GM12878 (cell line): ENCODE measurements at regions not wholly inside any gene's neighbourhood (a gene's known extent, or its start where the extent isn't known, plus 50 kb on each side); places are given as distances from the start of the nearest gene placed in this dataset.
"Not testable (repeated sequence)": the region's sequence is repeated elsewhere in the genome, so short reads cannot be mapped to it uniquely, and the experiment has no call there.

Experiments used
- ATAC-seq: fragments of 200-7000 bp; cut with Tn5 transposase; 3 replicates; pipeline ENCODE4 v1.9.1; 2020; ENCODE audit warnings: mild to moderate bottlenecking, moderate library complexity
- BruUV-seq: library from RNA; stranded (reverse); fragments of 400-500 nt; replicated peaks from 2 replicates; lab custom pipeline; 2021; lab: Mats Ljungman, UMichigan
- CTCF ChIA-PET: fragments of 300-600 bp; sonication (Branson Sonifier 250); formaldehyde crosslinking; extraction: SDS; loops from one replicate; lab custom pipeline; 2021; ENCODE audit warnings: inconsistent platforms; lab: Yijun Ruan, JAX
- POLR2A ChIA-PET: fragments of 350-600 bp; formaldehyde crosslinking; extraction: SDS; loops from one replicate; lab custom pipeline; 2021; ENCODE audit warnings: inconsistent platforms; lab: Charles Lee
- RAD21 ChIA-PET: fragments of 300-600 bp; sonication (Branson Sonifier 250); formaldehyde crosslinking; loops from one replicate; lab custom pipeline; 2023; ENCODE audit warnings: antibody characterized with exemption; ENCODE audit not compliant: unreplicated experiment; lab: Charles Lee
- SMC1A ChIA-PET: fragments of 300-600 bp; sonication (Branson Sonifier 250); formaldehyde crosslinking; loops from one replicate; lab custom pipeline; 2023; ENCODE audit not compliant: unreplicated experiment, uncharacterized antibody; lab: Charles Lee
- DNase-seq: peaks from one replicate; pipeline ENCODE4 v3.0.0-alpha.2; 2011; ENCODE audit warnings: low read depth, low spot score
- FAIRE-seq: peaks from 3 replicates; lab custom pipeline; 2011; peaks lifted over from hg19 to GRCh38; lab: Jason Lieb, UNC
- H2AFZ ChIP-seq: 2 replicates; pipeline ENCODE4 v1.6.0; 2011; ENCODE audit warnings: low read depth, low read length, control low read depth; ENCODE audit not compliant: control insufficient read depth
- H3K27ac ChIP-seq: 2 replicates; pipeline ENCODE4 v1.5.1; 2011; ENCODE audit warnings: control low read depth; ENCODE audit not compliant: control insufficient read depth, insufficient read depth
- H3K27me3 ChIP-seq, 2 experiments: replicated peaks in 1 of 2; 2 replicates each; pipeline versions ENCODE4 v1.6.0 to v1.6.1; 2011; ENCODE audit warnings: low read length in 1 of 2; ENCODE audit not compliant: control insufficient read depth in 2 of 2, insufficient read depth in 2 of 2
- H3K36me3 ChIP-seq, 2 experiments: 2 replicates each; pipeline ENCODE4 v1.5.1; 2011; ENCODE audit warnings: low read length in 1 of 2; ENCODE audit not compliant: control insufficient read depth in 2 of 2, insufficient read depth in 2 of 2
- H3K4me1 ChIP-seq: 2 replicates; pipeline ENCODE4 v1.6.1; 2011; ENCODE audit warnings: mild to moderate bottlenecking, low read length, moderate library complexity, mixed read lengths; ENCODE audit not compliant: control insufficient read depth, insufficient read depth
- H3K4me2 ChIP-seq: 2 replicates; pipeline ENCODE4 v1.6.0; 2011; ENCODE audit warnings: control low read depth; ENCODE audit not compliant: control insufficient read depth, insufficient read depth
- H3K4me3 ChIP-seq: fragments of 200-600 bp; sonication (generic); 2 replicates; pipeline ENCODE4 v1.5.1; 2016
- H3K79me2 ChIP-seq: 2 replicates; pipeline ENCODE4 v1.6.0; 2011; ENCODE audit warnings: low read length; ENCODE audit not compliant: control insufficient read depth, insufficient read depth
- H3K9ac ChIP-seq: 2 replicates; pipeline ENCODE4 v1.8.0; 2011; ENCODE audit warnings: low read length, control low read depth, mixed read lengths; ENCODE audit not compliant: control insufficient read depth, insufficient read depth
- H3K9me3 ChIP-seq: replicated peaks from 3 replicates; pipeline ENCODE4 v1.5.1; 2011; ENCODE audit warnings: mild to moderate bottlenecking, low read length; ENCODE audit not compliant: control insufficient read depth, insufficient read depth
- H4K20me1 ChIP-seq: 2 replicates; pipeline ENCODE4 v1.6.0; 2011; ENCODE audit not compliant: control insufficient read depth, insufficient read depth
- CBX3 ChIP-seq: fragments of 200-600 bp; sonication (generic); IDR thresholded peaks from 2 replicates; pipeline ENCODE4 v1.6.1; 2016; ENCODE audit warnings: low read depth, borderline replicate concordance
- EP300 ChIP-seq, 2 experiments: fragments of 150-350 bp in 1 of 2; IDR thresholded peaks; 2 replicates each; pipeline ENCODE4 v1.6.1; 2011 to 2012; ENCODE audit warnings: low read depth in 2 of 2, low read length in 2 of 2, borderline replicate concordance in 1 of 2, improper control_type of control experiment in 1 of 2, inconsistent platforms in 1 of 2; ENCODE audit not compliant: control insufficient read depth in 1 of 2
- ESRRA ChIP-seq: IDR thresholded peaks from 2 replicates; pipeline ENCODE4 v1.6.1; 2012; ENCODE audit warnings: mild to moderate bottlenecking, low read length, improper control_type of control experiment
- GATAD2B ChIP-seq: fragments of 450-650 bp; conservative IDR thresholded peaks from 2 replicates; pipeline ENCODE4 v1.6.1; 2017; ENCODE audit warnings: low read depth, mild to moderate bottlenecking, moderate library complexity
- MTA3 ChIP-seq: IDR thresholded peaks from 2 replicates; pipeline ENCODE4 v1.6.1; 2012; ENCODE audit warnings: low read length, inconsistent platforms, borderline replicate concordance
- POLR2AphosphoS2 ChIP-seq: IDR thresholded peaks from 2 replicates; pipeline ENCODE4 v1.6.1; 2011; ENCODE audit warnings: low read depth, mild to moderate bottlenecking, low read length, improper control_type of control experiment, moderate library complexity
- RCOR1 ChIP-seq: conservative IDR thresholded peaks from 2 replicates; pipeline ENCODE4 v1.6.1; 2012; ENCODE audit warnings: low read depth, low read length, improper control_type of control experiment
- RFX5 ChIP-seq: IDR thresholded peaks from 2 replicates; pipeline ENCODE4 v1.6.1; 2011; ENCODE audit warnings: low read depth, low read length, improper control_type of control experiment
- SRF ChIP-seq, 2 experiments: IDR thresholded peaks; 2 replicates each; pipeline ENCODE4 v1.6.1; 2011; ENCODE audit warnings: low read depth in 2 of 2, low read length in 2 of 2, mild to moderate bottlenecking in 1 of 2, moderate library complexity in 1 of 2
- ZNF622 ChIP-seq: fragments of 450-650 bp; IDR thresholded peaks from 2 replicates; pipeline ENCODE4 v1.6.1; 2017; ENCODE audit warnings: mild to moderate bottlenecking, inconsistent platforms
- WGBS: methylation state at CpG from one replicate; pipeline ENCODE4 v1.1.6; 2016; ENCODE audit warnings: low lambda C conversion rate; ENCODE audit not compliant: insufficient replicate concordance, insufficient coverage; ENCODE audit errors: missing lambda C conversion rate; 5-methylcytosine and 5-hydroxymethylcytosine counted together
- in situ Hi-C: fragments of 300-500 bp; cut with MboI; formaldehyde crosslinking; loops from 9 replicates; pipeline ENCODE4 v1.14.3; 2018; ENCODE audit warnings: mixed read lengths
- intact Hi-C: fragments of 100-400 bp; cut with micrococcal nuclease; formaldehyde crosslinking; loops from one replicate; pipeline ENCODE4 v1.14.2; 2022; ENCODE audit not compliant: unreplicated experiment

- Histone ChIP-seq H3K4me1 (no peaks in the 10 kb centered on the region), H4K20me1 (no peaks in the 10 kb centered on the region), H3K79me2 (no peaks in the 10 kb centered on the region), H3K27me3 (no peaks in the 10 kb centered on the region)
- no TSS peak for BruUV-seq
- CTCF ChIA-PET, result no interaction called here
- RAD21 ChIA-PET, result no interaction called here
- no peak for FAIRE-seq
- no peak for TF ChIP-seq SRF (IDR thresholded peaks at IDR 0.05; ENCODE audit: low read depth in 2 of 2, low read length in 2 of 2)
- no peak for TF ChIP-seq GATAD2B
- no peak for TF ChIP-seq RCOR1
- no peak for TF ChIP-seq MTA3
- TF ChIP-seq ESRRA, result no peak
- no peak for TF ChIP-seq POLR2AphosphoS2
- no peak for TF ChIP-seq EP300 (IDR thresholded peaks at IDR 0.05; ENCODE audit: borderline replicate concordance in 1 of 2, control insufficient read depth in 1 of 2, low read depth in 2 of 2, low read length in 2 of 2)
- TF ChIP-seq RFX5, result no peak
- TF ChIP-seq CBX3, result no peak
- no peak for TF ChIP-seq ZNF622
- TF ChIP-seq, all 136 proteins: peak for 0
- Histone ChIP-seq H3K27ac (no peak overlapping the region), H3K4me3 (no peak overlapping the region), H3K36me3 (no peaks in the 10 kb centered on the region), H2AFZ (no peak overlapping the region), H3K9me3 (no peaks in the 10 kb centered on the region), H3K9ac (no peak overlapping the region), H3K4me2 (no peak overlapping the region)
- intact Hi-C loops, result no loop called here
- no peak for ATAC-seq
- DNase-seq, result no peak
- ChIA-PET SMC1A (no interaction called here), POLR2A (no interaction called here)
- in situ Hi-C loops, result no loop called here
- 0% methylated on average over 2 of the region's 2 CpGs for WGBS
These were observed 79.1 kb upstream of the HAND2 start for GRCh38 chr4:173609158-173609557.

- H2AFZ ChIP-seq, DNase-seq, POLR2A ChIA-PET, H3K4me1 ChIP-seq, H3K9me3 ChIP-seq, in situ Hi-C loops, H3K79me2 ChIP-seq, CTCF ChIA-PET, H3K36me3 ChIP-seq, intact Hi-C loops, H3K9ac ChIP-seq, H3K4me2 ChIP-seq, ATAC-seq, SMC1A ChIA-PET, H3K4me3 ChIP-seq, H4K20me1 ChIP-seq, H3K27me3 ChIP-seq, H3K27ac ChIP-seq, FAIRE-seq, RAD21 ChIA-PET, BruUV-seq: not testable (repeated sequence)
- WGBS, result 25% methylated on average over 13 of the region's 15 CpGs
These were observed 78.6 kb upstream of the HAND2 start for GRCh38 chr4:173608632-173609031.
